Choroid plexus epithelial cell (primary cell): ENCODE measurements at regions not wholly inside any gene's neighbourhood (a gene's known extent, or its start where the extent isn't known, plus 50 kb on each side); places are given as distances from the start of the nearest gene placed in this dataset.

Experiments used
- DNase-seq: peaks from one replicate; pipeline ENCODE4 v3.0.0-alpha.2; 2010; ENCODE audit warnings: low read depth
- H3K4me3 ChIP-seq: 2 replicates; pipeline ENCODE4 v1.5.1; 2011; ENCODE audit warnings: low read depth, mild to moderate bottlenecking, control low read depth, low read length, moderate library complexity
- TF ChIP-seq, protein P1 (sequence below): conservative IDR thresholded peaks from 2 replicates; pipeline ENCODE4 v1.5.1; 2011; ENCODE audit warnings: low read depth, mild to moderate bottlenecking, control low read depth, inconsistent platforms, low read length, moderate library complexity

DNA sequence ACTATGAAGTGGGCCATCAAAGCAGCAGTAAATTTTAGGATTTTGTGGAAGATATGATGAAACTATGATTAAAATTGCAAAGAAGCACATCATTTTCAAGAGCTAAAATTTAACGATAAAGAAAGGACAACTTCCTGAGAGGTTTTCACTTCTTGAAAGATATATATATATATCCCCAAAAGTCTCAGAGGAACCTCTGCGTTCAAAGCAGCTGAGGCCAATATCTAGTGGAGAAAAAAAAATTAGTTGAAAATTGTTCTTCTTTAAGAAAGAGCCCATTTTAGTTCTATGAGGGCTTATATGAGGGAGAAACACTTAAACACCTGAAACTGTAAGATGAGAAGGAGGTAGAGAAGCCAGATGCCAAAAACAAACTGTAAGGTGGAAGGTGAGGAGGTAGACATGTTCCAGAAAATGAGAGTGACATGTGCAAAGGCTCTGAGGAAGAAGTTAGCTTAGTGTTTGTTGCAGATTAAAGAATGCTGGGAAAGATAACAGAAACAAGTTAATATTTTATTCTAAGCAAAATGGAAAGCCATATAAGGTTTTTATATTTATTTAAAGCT lies 72.9 kb upstream of the VRK2 start:
- TF ChIP-seq, protein P1, sequence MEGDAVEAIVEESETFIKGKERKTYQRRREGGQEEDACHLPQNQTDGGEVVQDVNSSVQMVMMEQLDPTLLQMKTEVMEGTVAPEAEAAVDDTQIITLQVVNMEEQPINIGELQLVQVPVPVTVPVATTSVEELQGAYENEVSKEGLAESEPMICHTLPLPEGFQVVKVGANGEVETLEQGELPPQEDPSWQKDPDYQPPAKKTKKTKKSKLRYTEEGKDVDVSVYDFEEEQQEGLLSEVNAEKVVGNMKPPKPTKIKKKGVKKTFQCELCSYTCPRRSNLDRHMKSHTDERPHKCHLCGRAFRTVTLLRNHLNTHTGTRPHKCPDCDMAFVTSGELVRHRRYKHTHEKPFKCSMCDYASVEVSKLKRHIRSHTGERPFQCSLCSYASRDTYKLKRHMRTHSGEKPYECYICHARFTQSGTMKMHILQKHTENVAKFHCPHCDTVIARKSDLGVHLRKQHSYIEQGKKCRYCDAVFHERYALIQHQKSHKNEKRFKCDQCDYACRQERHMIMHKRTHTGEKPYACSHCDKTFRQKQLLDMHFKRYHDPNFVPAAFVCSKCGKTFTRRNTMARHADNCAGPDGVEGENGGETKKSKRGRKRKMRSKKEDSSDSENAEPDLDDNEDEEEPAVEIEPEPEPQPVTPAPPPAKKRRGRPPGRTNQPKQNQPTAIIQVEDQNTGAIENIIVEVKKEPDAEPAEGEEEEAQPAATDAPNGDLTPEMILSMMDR, result no peak
- no peak for DNase-seq
- no peak overlapping the region for H3K4me3 ChIP-seq

DNA sequence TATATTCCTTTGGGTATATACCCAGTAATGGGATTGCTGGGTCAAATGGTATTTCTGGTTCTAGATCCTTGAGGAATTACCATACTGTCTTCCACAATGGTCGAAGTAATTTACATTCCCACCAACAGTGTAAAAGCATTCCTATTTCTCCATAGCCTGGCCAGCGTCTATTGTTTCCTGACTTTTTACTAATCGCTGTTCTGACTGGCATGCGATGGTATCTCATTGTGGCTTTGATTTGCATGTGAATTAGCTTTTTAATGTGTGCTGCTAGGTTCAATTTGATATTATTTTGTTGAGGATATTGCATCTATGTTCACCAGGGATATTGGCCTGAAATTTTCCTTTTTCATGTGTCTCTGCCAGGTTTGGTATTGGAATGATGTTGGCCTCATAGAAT lies 67.4 kb upstream of the VRK2 start:
- TF ChIP-seq, protein P1, result no peak
- no peak for DNase-seq
- no peak overlapping the region for H3K4me3 ChIP-seq

DNA sequence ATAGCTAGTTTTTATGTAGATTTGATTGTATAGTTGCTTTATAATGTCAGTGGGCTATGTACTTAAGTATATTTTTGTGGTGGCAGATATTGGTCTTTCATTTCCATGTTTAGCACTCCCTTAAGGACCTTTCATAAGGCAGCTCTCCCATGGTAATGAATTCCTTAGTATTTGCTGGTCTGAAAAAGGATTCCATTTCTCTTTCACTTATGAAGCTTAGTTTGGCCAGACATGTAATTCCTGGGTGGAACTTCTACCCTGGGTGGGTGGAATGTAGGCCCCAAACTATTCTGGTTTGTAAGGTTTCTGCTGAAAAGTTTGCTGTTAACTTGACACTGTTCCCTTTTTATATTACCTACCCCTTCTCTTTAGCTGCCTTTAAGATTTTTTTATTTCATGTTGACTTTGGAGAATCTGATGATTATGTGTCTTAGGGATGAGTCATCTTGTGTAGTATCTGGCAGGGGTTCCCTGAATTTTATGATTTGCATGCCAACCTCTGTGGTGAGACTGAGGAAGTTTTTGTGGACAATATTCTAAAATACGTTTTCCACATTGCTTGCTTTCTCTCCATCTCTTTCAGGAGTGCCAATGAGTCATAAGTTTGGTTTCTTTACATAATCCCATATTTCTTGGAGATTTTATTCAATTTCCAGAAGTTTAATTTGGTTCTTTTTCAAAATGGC lies 65.4 kb upstream of the VRK2 start:
- TF ChIP-seq, protein P1, result no peak

DNA sequence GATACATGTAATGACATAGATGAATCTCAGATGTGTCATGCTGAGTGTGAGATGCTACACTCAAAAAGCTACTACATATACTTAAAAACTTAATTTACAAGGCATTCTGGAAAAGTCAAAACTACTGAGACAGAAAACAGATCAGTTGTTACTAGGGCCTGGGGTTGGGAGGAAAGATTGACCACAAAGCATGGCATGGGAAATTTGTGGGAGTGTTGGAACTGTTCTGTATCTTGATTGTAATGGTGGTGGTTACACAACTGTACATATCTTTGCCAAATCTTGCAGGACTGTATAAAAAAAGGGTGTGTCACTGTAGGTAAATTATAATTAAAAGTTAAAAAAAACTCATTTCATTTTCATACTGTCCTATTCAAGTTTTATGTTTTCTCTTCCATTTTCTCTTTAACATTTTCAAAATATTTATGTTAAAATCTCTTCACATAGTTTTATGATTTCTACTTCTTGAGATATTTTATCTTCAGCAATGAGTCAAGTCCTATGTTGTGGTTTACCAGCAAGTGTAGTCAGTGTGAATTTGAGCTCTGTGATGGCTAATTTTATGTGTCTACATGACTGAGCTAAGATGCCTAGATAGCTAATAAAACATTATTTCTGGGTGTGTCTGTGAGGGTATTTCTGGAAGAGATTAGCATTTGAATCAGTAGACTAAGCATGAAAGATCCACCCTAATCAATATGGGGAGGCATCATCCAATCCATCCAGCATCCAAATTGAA lies 58.6 kb upstream of the VRK2 start:
- no peak for DNase-seq
- no peak overlapping the region for H3K4me3 ChIP-seq
- TF ChIP-seq, protein P1, result no peak

More for the DNA sequence above, 65.4 kb upstream of the VRK2 start:
- no peak overlapping the region for H3K4me3 ChIP-seq
- peak; percentile 70 for DNase-seq

DNA sequence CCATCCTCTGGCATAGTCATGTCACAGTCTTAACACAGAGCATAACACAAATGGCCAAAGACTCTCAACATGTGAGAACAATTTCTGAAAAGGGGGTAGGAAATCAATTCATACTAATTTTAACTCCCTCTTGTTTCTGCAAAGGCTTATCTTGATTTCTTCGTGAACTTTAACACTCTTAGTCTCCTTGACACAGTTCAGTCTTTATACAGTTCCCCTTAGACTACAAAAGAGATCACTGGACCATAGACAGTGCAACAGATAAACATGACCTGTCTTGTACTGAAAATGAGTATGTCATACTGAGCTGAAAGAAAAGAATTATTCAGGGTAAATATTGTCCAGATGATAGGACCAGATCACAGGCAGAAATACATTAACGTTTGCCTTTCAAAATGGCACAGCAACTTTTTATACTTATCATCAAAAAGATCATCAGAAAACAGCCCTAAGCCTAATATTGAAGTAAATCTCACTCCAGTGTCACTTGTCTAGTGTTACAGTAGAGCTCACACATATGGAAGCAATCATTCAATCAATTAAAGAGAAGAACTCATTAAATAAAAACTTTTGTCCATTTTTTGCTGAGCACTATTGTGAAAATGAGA lies 56.4 kb upstream of the VRK2 start:
- TF ChIP-seq, protein P1, result no peak
- DNase-seq, result no peak
- H3K4me3 ChIP-seq, result no peak overlapping the region
